GM12892 (cell line): ENCODE measurements at regions not wholly inside any gene's neighbourhood (a gene's known extent, or its start where the extent isn't known, plus 50 kb on each side); places are given as distances from the start of the nearest gene placed in this dataset.

Experiments
- POLR2A ChIP-seq: IDR thresholded peaks from 2 replicates; pipeline ENCODE4 v1.6.1; 2011; ENCODE audit warnings: low read depth, low read length, control low read depth
- POLR2AphosphoS5 ChIP-seq: IDR thresholded peaks from 2 replicates; pipeline ENCODE4 v1.6.1; 2011; ENCODE audit warnings: low read depth, low read length, control low read depth

DNA sequence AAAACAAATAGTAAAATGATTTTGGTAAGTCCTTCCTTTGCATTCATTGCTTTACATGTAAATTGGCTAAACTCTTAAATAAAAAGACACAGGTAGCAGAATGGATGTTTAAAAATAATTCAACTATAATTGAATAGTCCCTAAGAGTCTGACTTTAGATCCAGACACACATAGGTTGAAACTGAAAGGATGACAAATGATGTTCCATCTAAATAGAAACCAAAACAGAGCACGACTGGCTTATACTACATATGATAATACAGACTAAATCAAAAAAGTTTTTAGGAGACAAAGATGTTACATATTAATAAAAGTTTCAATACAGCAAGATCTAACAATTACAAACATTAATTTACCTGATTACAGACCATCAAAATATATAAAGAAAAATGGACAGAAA lies 2055.1 kb upstream of the WWC1 start:
- TF ChIP-seq POLR2AphosphoS5 (no peak), POLR2A (no peak)
